HL-60 (cell line): ENCODE measurements at regions not wholly inside any gene's neighbourhood (a gene's known extent, or its start where the extent isn't known, plus 50 kb on each side); places are given as distances from the start of the nearest gene placed in this dataset.

Source experiments
- DNase-seq, 2 experiments: peaks; one replicate each; pipeline ENCODE4 v3.0.0-alpha.2; 2010 to 2020; ENCODE audit warnings: low read depth in 1 of 2, low spot score in 1 of 2
- H3K27ac ChIP-seq: fragments of 250-450 bp; sonication (Bioruptor Pico); replicated peaks from 2 replicates; pipeline ENCODE4 v1.5.1; 2020; ENCODE audit warnings: mild to moderate bottlenecking, moderate library complexity
- H3K27me3 ChIP-seq: fragments of 250-450 bp; sonication (Bioruptor Pico); 2 replicates; pipeline ENCODE4 v1.5.1; 2021; ENCODE audit warnings: mild to moderate bottlenecking, moderate library complexity; ENCODE audit not compliant: insufficient read depth, poor library complexity, severe bottlenecking
- H3K4me3 ChIP-seq: replicated peaks from 2 replicates; pipeline ENCODE4 v1.5.1; 2011; ENCODE audit warnings: mild to moderate bottlenecking, control low read depth, low read length; ENCODE audit not compliant: insufficient read depth
- CTCF ChIP-seq: IDR thresholded peaks from one replicate; pipeline ENCODE4 v1.5.1; 2011; ENCODE audit warnings: low read length, control low read depth, inconsistent platforms; ENCODE audit not compliant: insufficient read depth
- GABPA ChIP-seq: IDR thresholded peaks from 2 replicates; pipeline ENCODE4 v1.6.1; 2012; ENCODE audit warnings: low read depth
- POLR2AphosphoS5 ChIP-seq: IDR thresholded peaks from 2 replicates; pipeline ENCODE4 v1.6.1; 2012; ENCODE audit warnings: low read depth
- REST ChIP-seq: IDR thresholded peaks from 2 replicates; pipeline ENCODE4 v1.6.1; 2012; ENCODE audit warnings: low read depth; ENCODE audit not compliant: insufficient replicate concordance
- SPI1 ChIP-seq: IDR thresholded peaks from 2 replicates; pipeline ENCODE4 v1.6.1; 2012; ENCODE audit warnings: low read depth, mild to moderate bottlenecking, borderline replicate concordance

GRCh38 chr21:16078382-16078781 lies 348.6 kb downstream of the USP25 start:
- Histone ChIP-seq H3K27ac (no peak overlapping the region), H3K27me3 (no peaks in the 10 kb centered on the region), H3K4me3 (no peak overlapping the region)
- DNase-seq, result no peak
- TF ChIP-seq REST (no peak), SPI1 (no peak), CTCF (no peak), POLR2AphosphoS5 (no peak), GABPA (no peak)

- Histone ChIP-seq H3K4me3 (no peak overlapping the region), H3K27ac (no peak overlapping the region), H3K27me3 (no peaks in the 10 kb centered on the region)
- no peak for DNase-seq
- TF ChIP-seq POLR2AphosphoS5, result no peak
- no peak for TF ChIP-seq SPI1
- TF ChIP-seq REST, result no peak
- TF ChIP-seq CTCF, result no peak
- TF ChIP-seq GABPA, result no peak
Measured at GRCh38 chr21:16079830-16080229, 350.0 kb downstream of the USP25 start.

GRCh38 chr21:16081304-16081703 lies 351.5 kb downstream of the USP25 start:
- Histone ChIP-seq H3K27ac (no peak overlapping the region), H3K4me3 (no peak overlapping the region), H3K27me3 (no peaks in the 10 kb centered on the region)
- TF ChIP-seq GABPA, result no peak
- no peak for TF ChIP-seq CTCF
- no peak for TF ChIP-seq POLR2AphosphoS5
- TF ChIP-seq REST, result no peak
- no peak for TF ChIP-seq SPI1
- no peak for DNase-seq
